ENCODE measurements at regions not wholly inside any gene's neighbourhood (a gene's known extent, or its start where the extent isn't known, plus 50 kb on each side); places are given as distances from the start of the nearest gene placed in this dataset.
"Not testable (repeated sequence)": the region's sequence is repeated elsewhere in the genome, so short reads cannot be mapped to it uniquely, and the experiment has no call there.

DNA sequence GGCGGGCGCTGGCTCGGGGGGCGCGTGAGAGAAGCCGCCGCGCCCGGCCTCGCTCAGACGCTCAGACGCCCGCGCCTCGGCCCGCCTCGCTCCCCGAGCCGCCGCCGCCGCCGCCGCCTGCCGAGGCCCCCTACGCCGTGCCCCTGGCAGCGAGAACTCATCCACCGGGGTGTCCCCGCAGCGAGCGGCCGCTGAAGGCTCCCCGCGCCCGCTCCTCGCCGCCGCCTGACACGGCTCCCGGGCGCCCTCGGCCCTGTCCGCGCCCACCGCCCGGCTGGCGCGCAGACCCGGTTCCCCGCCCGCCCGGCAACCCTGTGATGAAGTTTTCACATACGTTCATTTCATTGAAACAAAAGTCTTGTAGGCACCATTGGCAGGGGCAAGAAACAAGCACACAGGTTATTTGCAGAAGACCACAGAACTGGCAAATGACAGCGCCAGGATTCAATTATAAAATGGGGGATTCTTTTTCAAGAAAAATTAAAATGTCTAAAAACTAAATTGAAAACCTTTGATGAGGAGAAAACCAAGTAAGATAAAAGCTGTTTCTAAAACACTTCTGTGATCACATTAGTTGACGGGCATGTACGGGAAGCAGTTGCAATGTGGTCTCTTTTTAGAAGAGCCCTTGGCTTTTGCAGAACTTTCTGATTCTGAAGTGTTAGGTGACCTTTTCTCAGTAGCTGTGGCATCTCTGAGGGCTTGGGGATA is 50.5 kb upstream of the TUBA3D start:
- H3K4me2 ChIP-seq (ENCODE audit: low read length) = no peak overlapping the region
- H3K27ac ChIP-seq (ENCODE audit: low read length) = no peak overlapping the region
- no peaks in the 10 kb centered on the region for H4K20me1 ChIP-seq (ENCODE audit: insufficient read depth, low read length)
- H3K4me1 ChIP-seq (ENCODE audit: low read length) = no peaks in the 10 kb centered on the region
- TF ChIP-seq, protein P1, sequence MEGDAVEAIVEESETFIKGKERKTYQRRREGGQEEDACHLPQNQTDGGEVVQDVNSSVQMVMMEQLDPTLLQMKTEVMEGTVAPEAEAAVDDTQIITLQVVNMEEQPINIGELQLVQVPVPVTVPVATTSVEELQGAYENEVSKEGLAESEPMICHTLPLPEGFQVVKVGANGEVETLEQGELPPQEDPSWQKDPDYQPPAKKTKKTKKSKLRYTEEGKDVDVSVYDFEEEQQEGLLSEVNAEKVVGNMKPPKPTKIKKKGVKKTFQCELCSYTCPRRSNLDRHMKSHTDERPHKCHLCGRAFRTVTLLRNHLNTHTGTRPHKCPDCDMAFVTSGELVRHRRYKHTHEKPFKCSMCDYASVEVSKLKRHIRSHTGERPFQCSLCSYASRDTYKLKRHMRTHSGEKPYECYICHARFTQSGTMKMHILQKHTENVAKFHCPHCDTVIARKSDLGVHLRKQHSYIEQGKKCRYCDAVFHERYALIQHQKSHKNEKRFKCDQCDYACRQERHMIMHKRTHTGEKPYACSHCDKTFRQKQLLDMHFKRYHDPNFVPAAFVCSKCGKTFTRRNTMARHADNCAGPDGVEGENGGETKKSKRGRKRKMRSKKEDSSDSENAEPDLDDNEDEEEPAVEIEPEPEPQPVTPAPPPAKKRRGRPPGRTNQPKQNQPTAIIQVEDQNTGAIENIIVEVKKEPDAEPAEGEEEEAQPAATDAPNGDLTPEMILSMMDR (IDR thresholded peaks at IDR 0.05; ENCODE audit: low read depth, low read length) = no peak
- no peak for TF ChIP-seq EZH2phosphoT487 (IDR thresholded peaks at IDR 0.05; ENCODE audit: low read depth)
- no peaks in the 10 kb centered on the region for H3K79me2 ChIP-seq (ENCODE audit: low read length)
- no peak overlapping the region for H3K9ac ChIP-seq (ENCODE audit: low read length)
- H3K36me3 ChIP-seq (replicated peaks; ENCODE audit: low read depth, low read length) = no peaks in the 10 kb centered on the region
- H3K9me3 ChIP-seq (ENCODE audit: insufficient read depth, low read length) = no peaks in the 10 kb centered on the region
- peaks cover 10% of the 10 kb centered on the region for H3K27me3 ChIP-seq (ENCODE audit: low read depth, low read length)
- no peak overlapping the region for H3K4me3 ChIP-seq (ENCODE audit: low read length)
- H2AFZ ChIP-seq (ENCODE audit: low read depth, low read length) = no peak overlapping the region

DNA sequence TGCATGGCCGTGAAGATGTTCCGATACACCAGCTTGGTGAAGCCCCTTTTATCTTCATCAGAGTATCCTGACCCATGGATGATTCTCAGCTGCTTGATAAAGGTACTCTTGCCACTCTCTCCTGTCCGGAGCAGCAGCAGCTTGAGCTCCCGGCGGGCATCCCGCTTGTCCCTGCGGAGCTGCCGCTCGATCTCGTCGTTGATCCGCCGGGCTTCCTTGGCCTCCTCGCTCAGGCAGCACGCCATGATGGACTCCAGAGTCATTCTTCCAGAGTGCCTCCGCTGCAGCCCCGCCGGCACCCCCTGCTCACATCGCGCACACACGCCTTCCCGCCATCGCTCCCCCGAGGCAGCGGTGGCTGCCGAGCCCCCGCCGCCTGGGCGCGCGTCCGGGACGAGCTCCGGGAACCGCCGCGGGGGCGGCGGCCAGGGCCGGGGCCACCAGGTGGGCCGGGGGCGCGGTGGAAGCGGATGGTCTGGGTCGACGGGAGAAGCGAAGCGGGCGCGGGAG is 51.3 kb upstream of the TUBA3D start:
- not testable (repeated sequence) for H3K4me2 ChIP-seq (ENCODE audit: low read length); H3K4me3 ChIP-seq (ENCODE audit: low read length)

DNA sequence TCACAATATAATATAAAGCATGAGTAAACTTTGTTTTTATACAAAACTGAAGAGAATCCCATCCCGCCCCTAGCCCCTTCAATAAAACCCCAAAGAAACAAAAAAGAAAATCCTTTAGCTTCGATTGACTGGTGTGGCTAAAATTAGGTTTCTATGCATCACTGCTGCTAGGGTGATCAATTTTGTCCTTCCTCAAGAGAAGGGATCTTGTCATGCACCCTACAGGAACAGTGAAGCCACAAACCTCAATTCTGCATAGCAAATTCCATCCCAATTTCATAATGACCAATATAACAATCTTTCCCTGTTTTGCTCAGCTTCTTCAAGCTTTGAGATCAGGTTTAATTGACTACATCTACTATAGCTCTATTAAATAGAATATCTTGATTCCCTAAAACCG is 55.2 kb upstream of the TUBA3D start:
- not testable (repeated sequence) for H3K9me3 ChIP-seq (ENCODE audit: insufficient read depth, low read length); H3K4me1 ChIP-seq (ENCODE audit: low read length); H3K4me2 ChIP-seq (ENCODE audit: low read length); H3K27ac ChIP-seq (ENCODE audit: low read length); H3K79me2 ChIP-seq (ENCODE audit: low read length); H3K4me3 ChIP-seq (ENCODE audit: low read length); H3K9ac ChIP-seq (ENCODE audit: low read length); H2AFZ ChIP-seq (ENCODE audit: low read depth, low read length); H3K36me3 ChIP-seq (replicated peaks; ENCODE audit: low read depth, low read length); H4K20me1 ChIP-seq (ENCODE audit: insufficient read depth, low read length)
- peaks cover 14% of the 10 kb centered on the region for H3K27me3 ChIP-seq (ENCODE audit: low read depth, low read length)

More for the DNA sequence above, 51.3 kb upstream of the TUBA3D start:
- not testable (repeated sequence) for H3K36me3 ChIP-seq (replicated peaks; ENCODE audit: low read depth, low read length); H3K9me3 ChIP-seq (ENCODE audit: insufficient read depth, low read length); H3K9ac ChIP-seq (ENCODE audit: low read length); H3K27me3 ChIP-seq (ENCODE audit: low read depth, low read length); H2AFZ ChIP-seq (ENCODE audit: low read depth, low read length); H3K79me2 ChIP-seq (ENCODE audit: low read length); H3K4me1 ChIP-seq (ENCODE audit: low read length); H3K27ac ChIP-seq (ENCODE audit: low read length); H4K20me1 ChIP-seq (ENCODE audit: insufficient read depth, low read length)

DNA sequence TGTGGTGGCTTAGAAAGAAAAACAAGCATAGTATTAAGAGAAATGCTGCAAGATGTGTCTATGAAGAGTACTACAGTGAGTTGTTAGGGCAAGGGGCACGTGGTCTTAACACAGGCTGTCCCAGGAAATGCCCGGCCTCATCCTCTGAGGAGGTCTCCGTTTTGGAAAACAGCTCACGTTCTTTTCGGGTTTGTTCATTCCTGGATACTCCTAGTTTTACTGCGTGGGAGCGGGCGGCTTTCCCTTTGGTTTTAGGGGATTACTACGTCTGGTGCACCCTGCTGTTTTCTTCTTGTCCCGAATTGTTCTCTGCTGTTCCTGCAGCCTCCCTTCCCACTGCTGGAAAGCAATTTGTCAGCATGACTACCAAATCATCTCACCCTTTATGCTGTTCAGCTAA is 55.5 kb upstream of the RAB6D start:
- H4K20me1 ChIP-seq (ENCODE audit: insufficient read depth, low read length) = no peaks in the 10 kb centered on the region
- H3K4me3 ChIP-seq (ENCODE audit: low read length) = no peak overlapping the region
- no peaks in the 10 kb centered on the region for H3K4me1 ChIP-seq (ENCODE audit: low read length)
- H3K36me3 ChIP-seq (replicated peaks; ENCODE audit: low read depth, low read length) = no peaks in the 10 kb centered on the region
- H3K4me2 ChIP-seq (ENCODE audit: low read length) = no peak overlapping the region
- no peaks in the 10 kb centered on the region for H3K79me2 ChIP-seq (ENCODE audit: low read length)
- no peak overlapping the region for H3K27ac ChIP-seq (ENCODE audit: low read length)
- peaks cover 23% of the 10 kb centered on the region for H3K27me3 ChIP-seq (ENCODE audit: low read depth, low read length)
- no peaks in the 10 kb centered on the region for H3K9me3 ChIP-seq (ENCODE audit: insufficient read depth, low read length)
- TF ChIP-seq, protein P1 (IDR thresholded peaks at IDR 0.05; ENCODE audit: low read depth, low read length) = no peak
- TF ChIP-seq EZH2phosphoT487 (IDR thresholded peaks at IDR 0.05; ENCODE audit: low read depth) = no peak
- no peak overlapping the region for H3K9ac ChIP-seq (ENCODE audit: low read length)
- H2AFZ ChIP-seq (ENCODE audit: low read depth, low read length) = no peak overlapping the region

DNA sequence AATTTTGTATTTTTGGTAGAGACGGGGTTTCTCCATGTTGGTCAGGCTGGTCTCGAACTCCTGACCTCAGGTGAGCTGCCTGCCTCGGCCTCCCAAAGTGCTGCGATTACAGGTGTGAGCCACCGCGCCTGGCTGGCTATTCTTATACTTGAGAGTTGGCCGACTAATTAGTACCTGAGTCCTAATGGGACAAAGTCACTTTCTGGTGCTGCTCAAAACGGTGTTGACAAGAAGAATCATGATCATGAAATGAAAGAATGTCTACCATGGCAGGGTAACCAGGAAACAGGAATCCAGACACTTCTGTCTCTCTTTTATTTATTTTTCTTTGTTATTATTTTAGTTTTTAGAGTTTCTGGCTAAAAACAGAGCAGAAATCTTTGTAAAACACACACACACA is 54.7 kb upstream of the RAB6D start:
- Histone ChIP-seq H3K79me2 (ENCODE audit: low read length) (no peaks in the 10 kb centered on the region), H3K9me3 (ENCODE audit: insufficient read depth, low read length) (no peaks in the 10 kb centered on the region), H3K4me3 (ENCODE audit: low read length) (no peak overlapping the region), H2AFZ (ENCODE audit: low read depth, low read length) (no peak overlapping the region), H3K9ac (ENCODE audit: low read length) (no peak overlapping the region), H3K4me1 (ENCODE audit: low read length) (no peaks in the 10 kb centered on the region), H3K36me3 (replicated peaks; ENCODE audit: low read depth, low read length) (no peaks in the 10 kb centered on the region), H3K4me2 (ENCODE audit: low read length) (no peak overlapping the region), H3K27me3 (ENCODE audit: low read depth, low read length) (peaks cover 28% of the 10 kb centered on the region), H4K20me1 (ENCODE audit: insufficient read depth, low read length) (no peaks in the 10 kb centered on the region), H3K27ac (ENCODE audit: low read length) (no peak overlapping the region)
- TF ChIP-seq EZH2phosphoT487 (IDR thresholded peaks at IDR 0.05; ENCODE audit: low read depth) = no peak
- TF ChIP-seq, protein P1 (IDR thresholded peaks at IDR 0.05; ENCODE audit: low read depth, low read length) = no peak

Data from OCI-LY3 (cell line).